T-helper 17 cell (primary cell): ENCODE measurements at regions not wholly inside any gene's neighbourhood (a gene's known extent, or its start where the extent isn't known, plus 50 kb on each side); places are given as distances from the start of the nearest gene placed in this dataset.

Experiments
- ATAC-seq: fragments of 150-1000 bp; cut with Tn5 transposase; 2 replicates; pipeline ENCODE4 v1.10.0; 2021; ENCODE audit warnings: mild to moderate bottlenecking, moderate library complexity
- DNase-seq, 3 donors: peaks; one replicate each; pipeline versions ENCODE4 v3.0.0 to v3.0.0-alpha.2; 2020 to 2021
- H3K9me3 ChIP-seq: one replicate; pipeline ENCODE4 v1.7.0; 2013; ENCODE audit warnings: low read length, mild to moderate bottlenecking; ENCODE audit not compliant: control insufficient read depth, poor library complexity, severe bottlenecking
- H3K27ac Mint-ChIP-seq: one replicate; pipeline ENCODE4 v1.8.0; 2022; ENCODE audit warnings: mild to moderate bottlenecking, moderate library complexity, mixed read lengths
- H3K27me3 Mint-ChIP-seq: one replicate; pipeline ENCODE4 v1.8.0; 2022; ENCODE audit warnings: mixed read lengths
- H3K36me3 Mint-ChIP-seq: one replicate; pipeline ENCODE4 v1.8.0; 2022; ENCODE audit warnings: low read depth, mixed read lengths
- H3K4me1 Mint-ChIP-seq: one replicate; pipeline ENCODE4 v1.8.0; 2022; ENCODE audit warnings: mild to moderate bottlenecking, mixed read lengths
- H3K4me3 Mint-ChIP-seq: one replicate; pipeline ENCODE4 v1.8.0; 2022; ENCODE audit warnings: mild to moderate bottlenecking, moderate library complexity, mixed read lengths

GRCh38 chr14:62015945-62016344, 253.7 kb downstream of the SNAPC1 start:
- ATAC-seq (no peak), DNase-seq (no peak)
- Mint-ChIP-seq H3K36me3 (peaks cover 2% of the 10 kb centered on the region), H3K4me1 (no peaks in the 10 kb centered on the region), H3K4me3 (no peak overlapping the region), H3K27ac (no peak overlapping the region), H3K27me3 (peaks cover 16% of the 10 kb centered on the region)
- H3K9me3 ChIP-seq, result no peaks in the 10 kb centered on the region

- no peak overlapping the region for H3K4me3 Mint-ChIP-seq
- no peaks in the 10 kb centered on the region for H3K9me3 ChIP-seq
- H3K27me3 Mint-ChIP-seq, result peaks cover 16% of the 10 kb centered on the region
- DNase-seq (no peak), ATAC-seq (no peak)
- no peaks in the 10 kb centered on the region for H3K4me1 Mint-ChIP-seq
- no peak overlapping the region for H3K27ac Mint-ChIP-seq
- peaks cover 2% of the 10 kb centered on the region for H3K36me3 Mint-ChIP-seq
These were observed 255.5 kb downstream of the SNAPC1 start for GRCh38 chr14:62017651-62018230.

- no peaks in the 10 kb centered on the region for H3K9me3 ChIP-seq
- no peak overlapping the region for H3K4me3 Mint-ChIP-seq
- H3K4me1 Mint-ChIP-seq, result no peaks in the 10 kb centered on the region
- H3K27me3 Mint-ChIP-seq, result peaks cover 23% of the 10 kb centered on the region
- H3K36me3 Mint-ChIP-seq, result peaks cover 2% of the 10 kb centered on the region
- no peak overlapping the region for H3K27ac Mint-ChIP-seq
- ATAC-seq (no peak), DNase-seq (no peak)
These were observed 256.4 kb downstream of the SNAPC1 start for GRCh38 chr14:62018606-62019005.

DNA sequence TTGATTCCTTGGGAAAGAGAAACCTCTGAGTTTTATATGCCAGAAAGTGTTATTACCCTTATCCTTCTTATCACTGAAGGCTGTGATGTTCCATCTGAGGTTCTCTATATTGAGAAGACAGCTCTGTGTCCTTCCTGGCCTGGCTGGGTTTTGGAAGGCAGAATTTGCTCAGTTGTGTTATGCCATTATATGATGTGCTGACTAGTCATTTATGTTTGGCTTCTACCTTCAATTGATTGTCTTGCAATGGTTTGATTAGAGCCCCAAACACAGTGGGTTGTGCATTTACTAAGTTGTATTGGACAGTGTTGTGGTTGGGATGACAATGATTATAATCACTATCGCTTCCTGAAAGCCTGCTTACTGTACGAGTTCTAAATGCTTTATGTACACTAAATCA, 265.7 kb downstream of the SNAPC1 start:
- no peak overlapping the region for H3K27ac Mint-ChIP-seq
- H3K4me1 Mint-ChIP-seq, result no peaks in the 10 kb centered on the region
- peaks cover 25% of the 10 kb centered on the region for H3K27me3 Mint-ChIP-seq
- ATAC-seq, result no peak
- H3K4me3 Mint-ChIP-seq, result no peak overlapping the region
- DNase-seq, result no peak
- H3K9me3 ChIP-seq, result no peaks in the 10 kb centered on the region
- H3K36me3 Mint-ChIP-seq, result no peaks in the 10 kb centered on the region

- H3K9me3 ChIP-seq, result no peaks in the 10 kb centered on the region
- no peaks in the 10 kb centered on the region for H3K4me1 Mint-ChIP-seq
- no peak for DNase-seq
- no peak for ATAC-seq
- no peak overlapping the region for H3K4me3 Mint-ChIP-seq
- no peaks in the 10 kb centered on the region for H3K36me3 Mint-ChIP-seq
- peaks cover 18% of the 10 kb centered on the region for H3K27me3 Mint-ChIP-seq
- H3K27ac Mint-ChIP-seq, result no peak overlapping the region
These were observed 267.3 kb downstream of the SNAPC1 start for GRCh38 chr14:62029569-62029924.

- H3K9me3 ChIP-seq, result no peaks in the 10 kb centered on the region
- H3K27me3 Mint-ChIP-seq, result peaks cover 18% of the 10 kb centered on the region
- no peak for ATAC-seq
These were observed 268.2 kb downstream of the SNAPC1 start for GRCh38 chr14:62030387-62030786.

DNA sequence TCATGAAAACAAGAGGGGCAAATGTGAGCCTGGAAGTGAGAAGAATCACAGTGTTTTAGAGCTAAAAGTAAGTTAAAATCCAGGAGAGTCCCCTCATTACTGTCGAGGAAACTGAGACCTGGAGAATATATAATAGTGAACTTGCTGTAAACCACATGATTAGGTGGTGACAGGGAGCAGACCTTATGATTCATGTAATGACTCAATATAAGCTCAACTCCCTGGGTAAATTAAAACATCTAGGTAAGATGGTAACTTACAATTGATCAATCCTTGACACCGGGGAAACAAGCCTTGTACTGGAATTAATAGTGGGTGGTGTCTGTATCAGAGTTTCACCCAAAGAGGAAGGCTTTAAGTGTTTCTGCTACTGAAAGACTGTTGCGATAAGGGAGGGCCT, 269.3 kb downstream of the SNAPC1 start:
- Mint-ChIP-seq H3K27ac (no peak overlapping the region), H3K4me1 (no peaks in the 10 kb centered on the region), H3K36me3 (no peaks in the 10 kb centered on the region), H3K27me3 (peaks cover 18% of the 10 kb centered on the region), H3K4me3 (no peak overlapping the region)
- DNase-seq (no peak), ATAC-seq (no peak)
- no peaks in the 10 kb centered on the region for H3K9me3 ChIP-seq

More at GRCh38 chr14:62030387-62030786, 268.2 kb downstream of the SNAPC1 start:
- no peak overlapping the region for H3K27ac Mint-ChIP-seq
- DNase-seq, result no peak
- H3K36me3 Mint-ChIP-seq, result no peaks in the 10 kb centered on the region
- H3K4me3 Mint-ChIP-seq, result no peak overlapping the region
- no peaks in the 10 kb centered on the region for H3K4me1 Mint-ChIP-seq

DNA sequence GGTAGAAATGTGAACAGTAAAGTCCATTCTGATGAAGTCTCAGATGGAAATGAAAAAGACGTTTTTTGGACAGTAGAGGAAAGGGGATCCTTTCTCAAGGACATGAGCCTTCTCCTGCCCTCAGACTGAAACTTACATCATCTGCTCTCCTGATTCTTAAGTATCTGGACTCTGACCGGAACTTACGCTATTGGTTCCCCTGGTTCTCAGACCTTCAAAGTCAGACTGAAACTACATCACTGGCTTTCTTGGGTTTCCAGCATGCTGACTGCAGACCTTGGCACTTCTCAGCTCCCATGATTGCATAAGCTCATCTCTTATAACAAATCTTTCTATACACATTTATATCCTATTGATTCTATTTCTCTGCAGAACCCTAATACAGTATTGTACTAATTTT, 291.0 kb downstream of the SNAPC1 start:
- H3K27me3 Mint-ChIP-seq, result peaks cover 23% of the 10 kb centered on the region
- ATAC-seq (no peak), DNase-seq (no peak)
- H3K4me1 Mint-ChIP-seq, result no peaks in the 10 kb centered on the region
- H3K36me3 Mint-ChIP-seq, result no peaks in the 10 kb centered on the region
- H3K4me3 Mint-ChIP-seq, result no peak overlapping the region
- H3K27ac Mint-ChIP-seq, result no peak overlapping the region
- H3K9me3 ChIP-seq, result no peaks in the 10 kb centered on the region

DNA sequence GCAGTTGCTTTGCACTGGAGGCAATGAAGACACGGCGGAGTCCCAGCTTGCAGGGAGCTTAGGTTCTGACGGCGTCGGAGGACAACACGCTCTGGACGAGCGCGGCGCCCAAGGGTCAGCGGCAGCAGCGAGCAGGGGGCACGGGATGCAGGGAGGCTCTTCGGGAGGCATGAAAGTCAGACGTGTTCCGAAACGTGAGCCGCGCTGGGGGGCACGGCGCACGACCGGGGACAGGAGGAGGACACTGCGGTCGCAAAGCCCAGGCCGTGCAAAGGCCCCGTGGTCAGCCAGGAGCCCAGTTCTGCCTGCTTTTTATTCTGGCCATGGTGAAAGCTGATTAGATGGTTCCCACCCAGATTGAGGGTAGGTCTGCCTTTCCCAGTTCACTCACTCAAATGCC, 294.6 kb downstream of the SNAPC1 start:
- H3K27me3 Mint-ChIP-seq, result peaks cover 41% of the 10 kb centered on the region
- no peak for ATAC-seq
- no peak for DNase-seq

DNA sequence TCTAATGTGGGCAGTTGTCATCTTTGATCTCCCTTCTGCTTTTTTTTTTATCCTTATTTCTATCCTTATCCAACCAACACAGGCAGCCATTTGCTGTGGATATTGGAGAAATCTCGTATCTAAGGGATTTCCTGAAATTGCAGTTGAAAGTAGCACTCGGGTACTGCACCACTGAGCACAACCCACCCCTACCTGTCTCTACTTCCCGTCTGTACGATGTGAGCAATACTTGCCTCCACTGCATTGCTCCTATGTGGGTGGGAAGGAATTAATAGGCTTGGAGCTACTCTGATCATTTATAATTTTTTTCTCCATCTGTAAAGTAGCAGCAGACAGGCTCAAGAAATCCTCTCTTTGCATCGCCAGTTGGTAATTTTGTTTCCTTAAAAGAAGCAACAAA, 300.4 kb downstream of the SNAPC1 start:
- no peaks in the 10 kb centered on the region for H3K9me3 ChIP-seq
- ATAC-seq (no peak), DNase-seq (no peak)
- Mint-ChIP-seq H3K27me3 (peaks cover 62% of the 10 kb centered on the region), H3K27ac (no peak overlapping the region), H3K36me3 (peaks cover 2% of the 10 kb centered on the region), H3K4me3 (no peak overlapping the region), H3K4me1 (no peaks in the 10 kb centered on the region)

More for the DNA sequence above, 294.6 kb downstream of the SNAPC1 start:
- Mint-ChIP-seq H3K4me3 (no peak overlapping the region), H3K36me3 (peaks cover 2% of the 10 kb centered on the region), H3K27ac (no peak overlapping the region), H3K4me1 (no peaks in the 10 kb centered on the region)
- H3K9me3 ChIP-seq, result no peaks in the 10 kb centered on the region

DNA sequence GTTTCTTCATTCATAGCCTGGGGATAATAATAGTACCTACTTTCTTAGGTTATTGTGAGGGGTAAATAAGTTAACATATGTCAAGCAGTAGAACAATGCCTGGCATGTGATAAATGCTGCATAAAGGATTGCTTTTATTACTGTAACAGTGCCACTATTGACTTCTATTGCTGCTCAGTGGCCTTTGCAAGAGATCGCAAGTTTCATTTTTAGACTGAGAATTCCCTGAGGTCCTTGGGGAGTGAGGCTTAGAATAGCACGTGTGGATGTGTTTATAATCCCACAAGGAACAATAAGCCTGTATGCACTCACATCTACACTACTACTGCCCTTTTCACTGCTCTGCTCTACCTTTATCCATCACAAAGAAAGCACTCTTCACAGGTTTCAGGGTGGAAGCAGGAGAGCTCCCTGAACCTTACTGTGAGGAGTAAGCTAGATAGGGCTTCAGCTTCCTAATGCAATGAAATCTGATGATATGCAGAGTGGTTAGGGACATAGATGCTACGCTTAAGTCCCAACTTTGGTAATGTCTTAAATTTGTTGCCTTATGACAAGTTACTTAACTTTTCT, 302.6 kb downstream of the SNAPC1 start:
- no peak for DNase-seq
- Mint-ChIP-seq H3K4me1 (no peaks in the 10 kb centered on the region), H3K27ac (no peak overlapping the region), H3K27me3 (peaks cover 69% of the 10 kb centered on the region), H3K4me3 (no peak overlapping the region), H3K36me3 (peaks cover 2% of the 10 kb centered on the region)
- no peaks in the 10 kb centered on the region for H3K9me3 ChIP-seq
- no peak for ATAC-seq

DNA sequence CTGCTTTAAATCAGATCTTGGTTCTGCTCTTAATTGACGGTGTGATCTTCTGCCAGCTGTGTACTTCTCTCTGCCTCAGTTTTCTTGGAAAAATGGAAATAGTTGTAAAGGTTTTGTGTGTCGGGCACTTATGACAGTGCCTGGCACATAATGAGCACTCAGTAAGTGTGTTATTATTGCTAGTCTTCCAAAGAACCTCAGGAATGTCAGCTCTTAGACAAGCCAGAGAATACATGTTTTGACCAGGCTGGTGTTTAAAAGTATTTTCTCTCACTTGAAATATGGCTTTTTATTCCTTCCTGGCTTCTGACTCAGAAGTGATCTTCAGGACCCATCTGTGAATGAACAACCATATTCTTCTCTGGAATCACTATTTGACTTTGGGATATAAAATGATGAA, 304.1 kb downstream of the SNAPC1 start:
- H3K9me3 ChIP-seq, result no peaks in the 10 kb centered on the region
- Mint-ChIP-seq H3K27me3 (peaks cover 61% of the 10 kb centered on the region), H3K27ac (no peak overlapping the region), H3K36me3 (peaks cover 2% of the 10 kb centered on the region), H3K4me1 (no peaks in the 10 kb centered on the region), H3K4me3 (no peak overlapping the region)
- DNase-seq, result no peak
- no peak for ATAC-seq

DNA sequence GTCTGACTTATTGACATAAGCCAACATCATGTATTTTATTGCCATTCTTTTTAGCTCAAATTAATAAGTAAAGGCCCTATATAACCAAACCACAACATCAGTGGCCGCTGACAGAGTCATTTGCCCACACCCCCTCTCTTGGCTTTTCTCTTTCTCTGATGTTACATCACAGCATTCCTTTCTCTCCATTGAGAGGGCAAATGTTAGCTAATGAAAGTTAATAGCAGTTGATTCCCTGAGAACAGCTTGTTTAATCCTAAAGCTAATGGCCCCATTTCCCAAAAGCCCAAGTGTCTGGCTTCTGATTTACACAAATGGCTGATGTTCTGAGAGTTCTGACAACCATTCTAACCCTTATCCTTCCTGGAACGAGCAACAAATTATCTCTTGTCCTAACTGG, 308.8 kb downstream of the SNAPC1 start:
- ATAC-seq, result no peak
- Mint-ChIP-seq H3K36me3 (no peaks in the 10 kb centered on the region), H3K27ac (no peak overlapping the region), H3K4me3 (no peak overlapping the region), H3K27me3 (peaks cover 45% of the 10 kb centered on the region), H3K4me1 (no peaks in the 10 kb centered on the region)
- DNase-seq, result no peak
- H3K9me3 ChIP-seq, result no peaks in the 10 kb centered on the region

- DNase-seq, result no peak
- Mint-ChIP-seq H3K4me3 (no peak overlapping the region), H3K4me1 (peaks cover 16% of the 10 kb centered on the region), H3K36me3 (no peaks in the 10 kb centered on the region), H3K27me3 (peaks cover 25% of the 10 kb centered on the region), H3K27ac (no peak overlapping the region)
- H3K9me3 ChIP-seq, result no peaks in the 10 kb centered on the region
- ATAC-seq, result no peak
These were observed 314.1 kb downstream of the SNAPC1 start for GRCh38 chr14:62076368-62076767.
